ENCODE measurements at regions not wholly inside any gene's neighbourhood (a gene's known extent, or its start where the extent isn't known, plus 50 kb on each side); places are given as distances from the start of the nearest gene placed in this dataset.
A peak's percentile ranks its signal among the peaks of the same experiment; 100 is the strongest.
"Not testable (repeated sequence)": the region's sequence is repeated elsewhere in the genome, so short reads cannot be mapped to it uniquely, and the experiment has no call there.

- Mint-ChIP-seq H3K4me3 (no peak overlapping the region), H3K36me3 (peaks cover 2% of the 10 kb centered on the region), H3K4me1 (ENCODE audit: low read depth) (peaks cover 20% of the 10 kb centered on the region), H3K27me3 (no peaks in the 10 kb centered on the region), H3K27ac (no peak overlapping the region), H3K9me3 (no peaks in the 10 kb centered on the region)
- intact Hi-C loops (cut with micrococcal nuclease): no loop called here
- no peak for DNase-seq
- ChIA-PET POLR2A (no interaction called here), CTCF (no interaction called here)
These were observed 193.4 kb upstream of the ZNF32 start for GRCh38 chr10:43842072-43842471.

GRCh38 chr10:43839973-43840372, 191.3 kb upstream of the ZNF32 start:
- no peaks in the 10 kb centered on the region for H3K27me3 Mint-ChIP-seq
- ChIA-PET POLR2A (no interaction called here), CTCF (no interaction called here)
- no peaks in the 10 kb centered on the region for H3K36me3 Mint-ChIP-seq
- H3K9me3 Mint-ChIP-seq: no peaks in the 10 kb centered on the region
- no peak overlapping the region for H3K4me3 Mint-ChIP-seq
- intact Hi-C loops (cut with micrococcal nuclease): no loop called here
- no peak overlapping the region for H3K27ac Mint-ChIP-seq
- DNase-seq: no peak
- peaks cover 3% of the 10 kb centered on the region for H3K4me1 Mint-ChIP-seq (ENCODE audit: low read depth)

- POLR2A ChIA-PET; intact Hi-C loops (cut with micrococcal nuclease); H3K4me1 Mint-ChIP-seq (ENCODE audit: low read depth); DNase-seq; H3K27ac Mint-ChIP-seq; H3K9me3 Mint-ChIP-seq; CTCF ChIA-PET; H3K4me3 Mint-ChIP-seq; H3K36me3 Mint-ChIP-seq; H3K27me3 Mint-ChIP-seq: not testable (repeated sequence)
These were observed 186.1 kb upstream of the ZNF32 start for GRCh38 chr10:43834751-43835150.

GRCh38 chr10:43827853-43828252, 179.2 kb upstream of the ZNF32 start:
- Mint-ChIP-seq H3K27me3 (no peaks in the 10 kb centered on the region), H3K36me3 (no peaks in the 10 kb centered on the region), H3K9me3 (no peaks in the 10 kb centered on the region), H3K27ac (no peak overlapping the region), H3K4me1 (ENCODE audit: low read depth) (peaks cover 7% of the 10 kb centered on the region), H3K4me3 (no peak overlapping the region)
- intact Hi-C loops (cut with micrococcal nuclease): no loop called here
- DNase-seq: no peak
- CTCF ChIA-PET: no interaction called here
- POLR2A ChIA-PET: no interaction called here

GRCh38 chr10:43825984-43826383, 177.3 kb upstream of the ZNF32 start:
- Mint-ChIP-seq H3K36me3 (no peaks in the 10 kb centered on the region), H3K9me3 (no peaks in the 10 kb centered on the region), H3K4me3 (no peak overlapping the region), H3K4me1 (ENCODE audit: low read depth) (peaks cover 16% of the 10 kb centered on the region), H3K27me3 (no peaks in the 10 kb centered on the region), H3K27ac (no peak overlapping the region)
- ChIA-PET CTCF (no interaction called here), POLR2A (no interaction called here)
- DNase-seq: no peak
- intact Hi-C loops (cut with micrococcal nuclease): no loop called here

GRCh38 chr10:43825421-43825820, 176.7 kb upstream of the ZNF32 start:
- no peak overlapping the region for H3K4me3 Mint-ChIP-seq
- POLR2A ChIA-PET: no interaction called here
- no peaks in the 10 kb centered on the region for H3K27me3 Mint-ChIP-seq
- intact Hi-C loops (cut with micrococcal nuclease): no loop called here
- H3K4me1 Mint-ChIP-seq (ENCODE audit: low read depth): peaks cover 16% of the 10 kb centered on the region
- no peak for DNase-seq
- H3K9me3 Mint-ChIP-seq: no peaks in the 10 kb centered on the region
- no peak overlapping the region for H3K27ac Mint-ChIP-seq
- H3K36me3 Mint-ChIP-seq: no peaks in the 10 kb centered on the region
- CTCF ChIA-PET: interaction anchor here (1.0 kb wide), 1 partner anchor 136 kb away, joined by 3 read pairs; no protein-coding TSS in a partner anchor

- no peaks in the 10 kb centered on the region for H3K9me3 Mint-ChIP-seq
- H3K4me1 Mint-ChIP-seq (ENCODE audit: low read depth): peaks cover 16% of the 10 kb centered on the region
- ChIA-PET CTCF (interaction anchor here (1.0 kb wide), 1 partner anchor 135 kb away, joined by 3 read pairs; no protein-coding TSS in a partner anchor), POLR2A (no interaction called here)
- no peak overlapping the region for H3K27ac Mint-ChIP-seq
- no peaks in the 10 kb centered on the region for H3K27me3 Mint-ChIP-seq
- H3K36me3 Mint-ChIP-seq: no peaks in the 10 kb centered on the region
- no peak overlapping the region for H3K4me3 Mint-ChIP-seq
- DNase-seq: no peak
- intact Hi-C loops (cut with micrococcal nuclease): no loop called here
These were observed 176.3 kb upstream of the ZNF32 start for GRCh38 chr10:43824934-43825333.

GRCh38 chr10:43822631-43823580, 174.2 kb upstream of the ZNF32 start:
- Mint-ChIP-seq H3K27me3 (no peaks in the 10 kb centered on the region), H3K4me1 (ENCODE audit: low read depth) (peaks cover 20% of the 10 kb centered on the region), H3K9me3 (no peaks in the 10 kb centered on the region), H3K27ac (peak overlapping the region; percentile 23), H3K36me3 (no peaks in the 10 kb centered on the region), H3K4me3 (no peak overlapping the region)
- intact Hi-C loops (cut with micrococcal nuclease): no loop called here
- ChIA-PET CTCF (interaction anchor here (1.4 kb wide), 1 partner anchor 136 kb away, joined by 4 read pairs; no protein-coding TSS in a partner anchor), POLR2A (no interaction called here)
- peak; percentile 22 for DNase-seq

- POLR2A ChIA-PET: no interaction called here
- H3K36me3 Mint-ChIP-seq: no peaks in the 10 kb centered on the region
These were observed 172.4 kb upstream of the ZNF32 start for GRCh38 chr10:43821103-43821502.

GRCh38 chr10:43820663-43821062, 172.0 kb upstream of the ZNF32 start:
- Mint-ChIP-seq H3K4me3 (no peak overlapping the region), H3K9me3 (no peaks in the 10 kb centered on the region), H3K27ac (no peak overlapping the region), H3K4me1 (ENCODE audit: low read depth) (peaks cover 35% of the 10 kb centered on the region), H3K36me3 (no peaks in the 10 kb centered on the region), H3K27me3 (no peaks in the 10 kb centered on the region)
- ChIA-PET CTCF (interaction anchor here (1.1 kb wide), 1 partner anchor 130 kb away, joined by 4 read pairs; no protein-coding TSS in a partner anchor), POLR2A (no interaction called here)
- no peak for DNase-seq
- intact Hi-C loops (cut with micrococcal nuclease): no loop called here

More at GRCh38 chr10:43821103-43821502, 172.4 kb upstream of the ZNF32 start:
- Mint-ChIP-seq H3K27me3 (no peaks in the 10 kb centered on the region), H3K27ac (no peak overlapping the region), H3K9me3 (no peaks in the 10 kb centered on the region), H3K4me1 (ENCODE audit: low read depth) (peaks cover 31% of the 10 kb centered on the region), H3K4me3 (no peak overlapping the region)
- intact Hi-C loops (cut with micrococcal nuclease): no loop called here
- CTCF ChIA-PET: interaction anchor here (1.1 kb wide), 1 partner anchor 131 kb away, joined by 4 read pairs; no protein-coding TSS in a partner anchor
- DNase-seq: no peak

- intact Hi-C loops (cut with micrococcal nuclease): no loop called here
These were observed 171.0 kb upstream of the ZNF32 start for GRCh38 chr10:43819464-43820230.

GRCh38 chr10:43818687-43819086, 170.0 kb upstream of the ZNF32 start:
- no peaks in the 10 kb centered on the region for H3K36me3 Mint-ChIP-seq
- CTCF ChIA-PET: interaction anchor here (1.4 kb wide), 1 partner anchor 129 kb away, joined by 3 read pairs; no protein-coding TSS in a partner anchor
- no peak overlapping the region for H3K27ac Mint-ChIP-seq
- no peak overlapping the region for H3K4me3 Mint-ChIP-seq
- no peaks in the 10 kb centered on the region for H3K27me3 Mint-ChIP-seq
- H3K4me1 Mint-ChIP-seq (ENCODE audit: low read depth): peaks cover 45% of the 10 kb centered on the region
- H3K9me3 Mint-ChIP-seq: no peaks in the 10 kb centered on the region
- intact Hi-C loops (cut with micrococcal nuclease): no loop called here
- DNase-seq: peak; percentile 19
- POLR2A ChIA-PET: no interaction called here

More at GRCh38 chr10:43819464-43820230, 171.0 kb upstream of the ZNF32 start:
- H3K4me1 Mint-ChIP-seq (ENCODE audit: low read depth): peaks cover 44% of the 10 kb centered on the region
- no peak overlapping the region for H3K4me3 Mint-ChIP-seq
- CTCF ChIA-PET: interaction anchor here (1.1 kb wide), 1 partner anchor 129 kb away, joined by 4 read pairs; no protein-coding TSS in a partner anchor
- no peak for DNase-seq
- no peaks in the 10 kb centered on the region for H3K36me3 Mint-ChIP-seq
- POLR2A ChIA-PET: no interaction called here
- no peaks in the 10 kb centered on the region for H3K9me3 Mint-ChIP-seq
- H3K27me3 Mint-ChIP-seq: no peaks in the 10 kb centered on the region
- no peak overlapping the region for H3K27ac Mint-ChIP-seq
